ENCODE measurements at regions not wholly inside any gene's neighbourhood (a gene's known extent, or its start where the extent isn't known, plus 50 kb on each side); places are given as distances from the start of the nearest gene placed in this dataset.
"Not testable (repeated sequence)": the region's sequence is repeated elsewhere in the genome, so short reads cannot be mapped to it uniquely, and the experiment has no call there.

GRCh38 chr7:56466607-56467525, 350.6 kb upstream of the NUPR2 start:
- not testable (repeated sequence) for DNase-seq (ENCODE audit: low read depth)

DNA sequence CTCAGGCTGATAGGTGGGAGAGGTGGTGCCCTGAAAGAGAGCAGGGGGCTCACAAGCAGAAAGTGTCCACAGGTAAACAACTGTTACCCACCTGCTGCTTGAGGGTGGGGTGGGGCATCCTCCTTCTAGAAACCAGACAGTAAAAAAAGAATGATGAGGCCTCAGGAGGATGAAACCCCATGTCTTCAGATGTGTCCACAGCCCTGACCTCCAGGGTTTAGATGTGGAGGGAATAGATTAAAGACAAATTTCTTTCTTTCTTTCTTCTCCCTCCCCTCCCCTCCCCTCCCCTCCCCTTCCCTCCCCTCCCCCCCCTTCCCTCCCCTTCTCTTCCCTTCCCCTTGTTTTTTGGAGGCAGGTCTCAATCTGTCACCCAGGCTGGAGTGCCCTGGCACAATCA, 333.5 kb upstream of the NUPR2 start:
- no peak for DNase-seq (ENCODE audit: low read depth)

GRCh38 chr7:56447864-56448693, 331.9 kb upstream of the NUPR2 start:
- DNase-seq (ENCODE audit: low read depth) = no peak

GRCh38 chr7:56420528-56420927, 304.3 kb upstream of the NUPR2 start:
- not testable (repeated sequence) for DNase-seq (ENCODE audit: low read depth)

DNA sequence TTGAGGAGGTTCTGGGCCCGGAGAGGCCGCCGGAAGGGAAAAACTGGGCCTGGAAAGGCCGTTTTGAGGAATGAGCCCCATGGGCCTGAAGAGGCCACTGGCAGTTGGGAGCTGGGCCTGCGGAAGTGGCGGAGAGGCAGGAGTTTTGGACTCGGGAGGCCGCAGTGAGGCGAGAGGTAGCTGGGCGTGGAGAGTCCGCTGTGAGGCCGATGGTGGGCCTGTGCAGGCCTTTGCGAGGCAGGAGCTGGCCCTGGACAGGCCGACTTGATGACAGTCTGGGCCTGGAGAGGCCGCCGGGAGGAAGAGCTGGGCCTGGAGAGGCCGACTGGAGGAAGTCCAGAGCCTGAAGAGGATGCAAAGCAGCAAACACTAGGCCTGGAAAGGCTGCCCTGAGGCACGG, 259.0 kb upstream of the NUPR2 start:
- no peak for DNase-seq (ENCODE audit: low read depth)

- not testable (repeated sequence) for DNase-seq (ENCODE audit: low read depth)
Observed at GRCh38 chr7:56374666-56375065, 258.4 kb upstream of the NUPR2 start.

DNA sequence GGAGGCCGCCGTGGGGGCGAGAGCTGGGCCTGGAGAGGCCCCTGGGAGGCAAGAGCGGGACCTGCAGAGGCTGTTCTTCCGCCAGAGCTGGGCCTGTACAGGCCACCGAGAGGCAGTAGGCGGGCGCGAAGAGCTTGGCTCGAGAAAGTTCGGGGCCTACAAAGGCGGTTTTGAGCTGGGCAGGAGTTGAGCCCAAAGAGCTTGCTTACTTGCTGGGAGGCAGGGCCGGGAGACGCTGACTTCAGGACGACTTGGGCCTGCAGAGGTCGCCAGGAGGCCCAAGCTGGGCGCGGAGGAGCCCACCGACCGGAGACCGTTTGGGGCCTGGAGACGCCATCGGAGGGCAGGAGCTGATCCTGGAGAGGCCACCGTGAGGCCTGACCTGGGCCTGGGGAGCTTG, 257.1 kb upstream of the NUPR2 start:
- DNase-seq (ENCODE audit: low read depth) = not testable (repeated sequence)

DNA sequence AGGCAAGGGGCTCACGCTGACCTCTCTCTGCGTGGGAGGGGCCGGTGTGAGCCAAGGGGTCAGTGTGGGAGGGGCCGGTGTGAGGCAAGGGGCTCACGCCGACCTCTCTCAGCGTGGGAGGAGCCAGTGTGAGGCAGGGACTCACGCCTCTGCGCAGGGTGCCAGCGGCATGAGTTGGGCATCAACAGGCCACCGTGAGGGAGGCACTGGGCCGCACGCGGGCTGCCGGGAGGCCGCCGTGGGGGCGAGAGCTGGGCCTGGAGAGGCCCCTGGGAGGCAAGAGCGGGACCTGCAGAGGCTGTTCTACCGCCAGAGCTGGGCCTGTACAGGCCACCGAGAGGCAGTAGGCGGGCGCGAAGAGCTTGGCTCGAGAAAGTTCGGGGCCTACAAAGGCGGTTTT, 255.6 kb upstream of the NUPR2 start:
- peak; percentile 6 for DNase-seq (ENCODE audit: low read depth)

- DNase-seq (ENCODE audit: low read depth) = not testable (repeated sequence)
Observed at GRCh38 chr7:56370208-56370872, 254.1 kb upstream of the NUPR2 start.

DNA sequence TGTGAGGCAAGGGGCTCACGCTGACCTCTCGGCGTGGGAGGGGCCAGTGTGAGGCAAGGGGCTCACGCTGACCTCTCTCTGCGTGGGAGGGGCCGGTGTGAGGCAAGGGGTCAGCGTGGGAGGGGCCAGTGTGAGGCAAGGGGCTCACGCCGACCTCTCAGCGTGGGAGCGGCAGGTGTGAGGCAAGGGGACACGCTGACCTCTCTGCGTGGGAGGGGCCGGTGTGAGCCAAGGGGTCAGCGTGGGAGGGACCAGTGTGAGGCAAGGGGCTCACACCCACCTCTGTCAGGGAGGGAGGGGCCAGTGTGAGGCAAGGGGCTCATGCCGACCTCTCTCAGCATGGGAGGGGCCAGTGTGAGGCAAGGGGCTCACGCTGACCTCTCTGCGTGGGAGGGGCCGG, 251.7 kb upstream of the NUPR2 start:
- not testable (repeated sequence) for DNase-seq (ENCODE audit: low read depth)

DNA sequence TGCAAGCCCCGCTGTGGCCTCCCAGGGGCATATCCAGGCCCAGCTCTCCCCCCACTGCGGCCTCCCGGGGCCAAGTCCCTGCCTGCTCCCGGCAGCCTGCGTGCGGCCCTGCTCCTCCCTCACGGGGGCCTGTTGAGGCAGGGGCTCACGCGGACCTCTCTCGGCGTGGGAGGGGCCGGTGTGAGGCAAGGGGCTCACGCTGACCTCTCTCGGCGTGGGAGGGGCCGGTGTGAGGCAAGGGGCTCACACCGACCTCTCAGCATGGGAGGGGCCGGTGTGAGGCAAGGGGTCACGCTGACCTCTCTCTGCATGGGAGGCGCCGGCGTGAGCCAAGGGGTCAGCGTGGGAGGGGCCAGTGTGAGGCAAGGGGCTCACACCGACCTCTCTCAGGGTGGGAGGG, 251.2 kb upstream of the NUPR2 start:
- DNase-seq (ENCODE audit: low read depth) = not testable (repeated sequence)

DNA sequence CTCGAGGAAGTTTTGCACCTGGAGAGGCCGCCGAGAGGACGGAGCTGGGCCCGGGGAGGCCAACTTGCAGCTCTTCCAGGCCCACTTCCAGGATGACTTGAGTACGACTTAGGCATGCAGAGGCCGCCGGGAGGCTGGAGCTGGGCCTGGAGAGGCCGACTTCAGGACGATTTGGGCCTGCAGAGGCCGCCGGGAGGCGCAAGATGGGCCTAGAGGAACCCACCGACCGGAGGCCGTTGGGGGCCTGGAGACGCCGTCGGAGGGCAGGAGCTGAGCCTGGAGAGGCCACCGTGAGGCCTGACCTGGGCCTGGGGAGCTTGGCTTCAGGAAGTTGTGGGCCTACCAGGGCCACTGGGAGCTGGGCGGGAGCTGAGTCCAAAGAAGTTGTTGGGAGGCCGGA, 250.5 kb upstream of the NUPR2 start:
- DNase-seq (ENCODE audit: low read depth) = not testable (repeated sequence)

DNA sequence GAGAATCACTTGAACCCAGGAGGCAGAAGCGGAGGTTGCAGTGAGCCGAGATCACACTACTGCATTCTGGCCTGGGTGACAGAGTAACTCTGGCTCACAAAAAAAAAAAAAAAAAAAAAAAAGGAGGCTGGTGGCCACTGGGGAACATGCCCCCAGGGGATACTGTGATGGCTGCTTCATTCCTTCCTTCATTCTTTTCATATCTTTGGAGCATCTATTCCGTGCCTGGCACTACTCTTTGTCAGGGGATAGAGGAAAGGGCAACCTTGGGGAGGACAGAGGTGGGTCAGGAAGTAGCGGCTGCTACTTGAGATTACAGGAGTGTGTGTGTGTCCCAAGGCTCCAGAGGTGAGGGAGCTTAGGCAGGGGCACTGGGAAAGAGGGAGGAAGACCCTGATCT, 236.4 kb upstream of the NUPR2 start:
- DNase-seq (ENCODE audit: low read depth) = not testable (repeated sequence)

DNA sequence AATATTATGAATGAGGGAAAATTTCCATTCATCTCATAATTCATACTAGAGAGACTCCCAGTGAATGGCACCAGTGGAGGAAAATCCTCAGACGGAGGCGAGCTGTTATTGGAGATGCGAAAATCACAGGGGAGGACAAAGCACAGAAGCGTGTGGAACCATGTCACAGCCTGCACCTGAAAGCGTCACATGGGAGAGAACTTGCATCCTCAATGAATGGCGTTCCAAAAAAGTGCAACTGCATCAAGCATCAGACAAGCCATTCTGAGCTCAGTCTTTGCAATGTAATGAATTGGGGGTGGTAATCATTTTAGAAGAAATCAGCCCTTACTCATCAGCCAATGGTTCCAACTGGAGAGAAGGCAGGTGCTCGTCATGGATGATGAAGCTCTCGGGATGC, 235.0 kb upstream of the NUPR2 start:
- DNase-seq (ENCODE audit: low read depth) = not testable (repeated sequence)

DNA sequence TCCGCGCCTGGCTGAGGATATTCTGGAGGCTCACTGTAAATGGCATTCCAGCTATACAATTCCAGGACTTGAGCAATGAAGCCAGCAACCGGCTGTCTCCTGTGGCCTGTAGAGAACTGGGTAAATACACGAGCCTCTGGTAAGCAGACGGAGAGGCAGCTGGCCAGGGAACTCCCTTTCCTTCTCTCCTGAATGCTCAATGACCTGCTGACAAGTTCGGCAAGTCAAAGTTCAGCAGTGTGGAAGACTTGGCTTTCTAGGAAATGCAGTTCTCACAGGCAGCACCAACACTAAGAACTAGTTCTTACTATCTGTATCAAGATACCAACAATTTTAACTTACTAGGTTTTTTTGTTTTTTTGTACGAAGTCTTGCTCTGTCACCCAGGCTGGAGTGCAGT, 232.1 kb upstream of the NUPR2 start:
- DNase-seq (ENCODE audit: low read depth) = not testable (repeated sequence)

DNA sequence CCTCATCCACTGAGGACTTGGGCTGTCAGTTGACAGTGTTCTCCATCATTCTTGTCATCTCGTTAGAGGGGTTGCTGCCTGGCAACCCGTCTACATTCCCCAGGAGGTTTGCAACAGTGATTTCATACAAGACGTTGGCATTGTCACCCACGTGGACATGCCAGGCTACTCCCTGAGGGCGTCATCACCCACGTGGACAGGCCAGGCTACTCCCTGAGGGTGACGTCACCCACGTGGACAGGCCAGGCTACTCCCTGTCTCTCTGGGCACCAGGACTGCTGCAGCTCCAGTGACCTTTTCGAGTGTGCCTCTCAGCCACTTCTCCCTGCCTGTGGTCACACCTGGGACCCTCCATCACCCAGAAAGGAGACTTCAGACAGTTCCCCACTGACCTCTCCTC, 212.1 kb upstream of the NUPR2 start:
- not testable (repeated sequence) for DNase-seq (ENCODE audit: low read depth)

DNA sequence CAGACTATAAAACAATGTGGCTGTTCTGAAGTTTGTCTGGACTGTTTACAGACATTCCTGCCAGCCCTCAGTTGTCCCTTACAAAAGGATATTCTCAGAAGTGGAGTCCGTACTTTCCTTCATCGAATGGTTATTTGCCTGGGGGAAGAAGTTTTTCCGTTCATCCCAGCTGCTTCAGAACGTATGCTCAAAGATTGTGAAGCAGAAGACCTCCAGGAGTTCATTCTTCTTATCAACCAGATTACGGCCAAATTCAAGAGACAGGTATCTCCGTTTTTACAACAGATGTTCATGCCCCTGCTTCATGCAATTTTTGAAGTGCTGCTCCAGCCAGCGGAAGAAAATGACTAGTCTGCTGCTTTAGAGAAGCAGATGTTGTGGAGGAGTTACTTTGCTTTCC, 174.3 kb upstream of the NUPR2 start:
- no peak for DNase-seq (ENCODE audit: low read depth)

DNA sequence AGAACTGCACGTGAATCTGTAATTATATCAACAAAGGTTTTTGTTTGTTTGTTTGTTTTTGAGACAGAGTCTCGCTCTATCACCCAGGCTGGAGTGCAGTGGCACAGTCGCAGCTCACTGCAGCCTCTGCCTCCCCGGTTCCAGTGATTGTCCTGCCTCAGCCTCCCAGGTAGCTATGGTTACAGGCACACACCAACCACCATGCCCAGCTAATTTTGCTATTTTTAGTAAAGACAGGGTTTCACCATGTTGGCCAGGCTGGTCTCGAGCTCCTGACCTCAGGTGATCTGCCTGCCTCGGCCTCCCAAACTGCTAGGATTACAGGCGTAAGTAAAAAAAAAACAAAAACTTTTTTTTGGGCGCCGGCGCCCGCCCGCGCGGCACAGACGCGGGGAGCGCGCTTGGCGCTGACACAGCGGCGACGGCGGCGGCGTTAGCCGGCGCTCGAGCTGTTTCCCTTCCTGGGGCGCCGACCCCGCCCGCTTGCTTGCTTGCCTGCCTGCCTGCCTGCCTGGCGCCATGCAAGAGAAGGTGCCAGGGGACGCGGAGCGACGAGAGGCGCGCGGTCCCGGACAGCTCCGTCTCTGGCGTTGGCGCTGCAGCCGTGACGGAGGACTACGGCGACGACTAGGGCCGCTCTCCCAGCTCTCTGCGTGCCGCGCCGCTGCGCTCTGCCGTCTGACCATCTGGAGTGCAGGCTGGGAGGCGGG, 171.4 kb upstream of the NUPR2 start:
- DNase-seq (ENCODE audit: low read depth) = no peak

GRCh38 chr7:56256108-56256507, 139.9 kb upstream of the NUPR2 start:
- DNase-seq (ENCODE audit: low read depth) = no peak

DNA sequence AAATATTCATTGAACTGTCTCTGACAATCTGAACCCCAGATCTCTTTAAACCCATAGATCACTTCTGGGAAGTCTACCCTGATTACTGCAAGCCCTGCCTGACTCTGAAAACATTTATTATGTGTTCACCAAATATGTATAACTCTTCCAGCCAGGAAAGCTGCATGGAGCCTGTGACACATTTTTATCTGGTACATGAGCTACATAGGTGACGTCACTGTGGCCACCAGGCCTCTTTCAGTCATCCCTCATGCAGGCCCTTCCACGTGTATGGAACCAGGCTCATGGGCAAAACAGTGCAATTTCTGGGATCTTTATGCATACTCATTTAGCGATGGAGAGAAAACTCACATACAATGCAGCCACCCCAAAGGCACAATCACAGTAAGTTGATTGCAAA, 133.9 kb upstream of the NUPR2 start:
- DNase-seq (ENCODE audit: low read depth) = no peak

DNA sequence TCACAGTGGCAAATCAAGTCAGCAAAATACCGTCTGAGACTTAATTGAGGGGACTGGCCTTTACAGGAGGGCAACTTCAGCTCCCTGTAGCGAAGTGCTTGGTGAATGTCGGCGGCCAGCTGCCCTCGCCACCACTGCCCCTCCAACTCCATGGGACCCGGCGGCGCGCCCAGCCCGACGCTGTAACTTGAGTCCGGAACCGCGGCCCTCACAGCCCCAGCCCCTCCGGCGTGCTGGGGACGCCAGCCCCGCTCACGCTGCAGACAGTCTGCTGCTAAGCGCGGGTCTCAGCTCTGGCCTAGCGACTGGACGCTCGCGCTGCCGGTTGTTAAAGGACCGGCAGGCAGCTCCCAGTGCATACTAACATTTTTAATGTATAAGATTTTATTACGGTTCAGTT, 113.4 kb upstream of the NUPR2 start:
- DNase-seq (ENCODE audit: low read depth) = no peak

DNA sequence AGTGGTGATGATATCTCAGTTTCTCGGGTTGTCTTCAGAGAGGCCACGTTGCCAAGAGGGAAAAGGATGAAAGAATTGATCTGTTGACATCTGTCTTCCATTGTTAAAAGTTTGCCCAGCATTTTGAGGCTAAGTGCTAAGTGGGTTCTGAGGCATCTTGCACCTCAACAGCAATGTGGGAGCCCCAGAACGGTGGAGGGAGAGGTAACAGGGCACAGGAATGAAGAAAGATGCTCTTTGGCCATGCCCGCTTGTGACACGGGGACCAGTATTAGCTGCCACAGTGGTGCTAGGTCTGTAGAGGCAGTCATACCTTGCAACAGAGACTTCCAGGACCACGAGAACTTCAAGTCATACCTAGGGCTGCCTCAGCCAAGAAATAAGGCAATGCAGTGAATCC, 106.6 kb upstream of the NUPR2 start:
- DNase-seq (ENCODE audit: low read depth) = no peak
